Hippocampal formation (tissue), 2 donors: ENCODE measurements at regions not wholly inside any gene's neighbourhood (a gene's known extent, or its start where the extent isn't known, plus 50 kb on each side); places are given as distances from the start of the nearest gene placed in this dataset.

Source experiments
- DNase-seq, 2 donors: peaks; one replicate each; lab custom pipeline; 2025; lab: John Stamatoyannopoulos, UW

DNA sequence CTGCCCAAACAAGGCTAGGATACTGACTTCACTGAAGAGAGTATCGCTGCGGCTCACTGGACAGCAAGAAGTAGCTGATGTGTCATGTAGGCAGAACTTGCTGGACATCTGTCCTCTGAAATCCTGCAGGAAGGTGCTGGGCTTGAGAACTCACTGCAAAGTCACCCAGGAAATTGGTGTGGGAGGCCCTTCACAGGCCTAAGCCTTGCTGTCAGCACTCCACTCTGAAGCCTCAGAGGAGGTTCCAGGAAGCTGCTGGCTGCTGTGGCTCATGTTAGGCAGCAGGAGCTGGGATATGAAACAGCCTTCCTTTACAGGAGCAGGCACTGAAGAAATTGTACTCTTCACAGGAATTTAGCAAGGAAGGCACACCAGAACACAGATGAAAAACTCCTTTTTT lies 88.3 kb upstream of the CCDC68 start:
- DNase-seq = no peak

- DNase-seq = no peak
Measured at GRCh38 chr18:55041366-55041765, 82.1 kb upstream of the CCDC68 start.

DNA sequence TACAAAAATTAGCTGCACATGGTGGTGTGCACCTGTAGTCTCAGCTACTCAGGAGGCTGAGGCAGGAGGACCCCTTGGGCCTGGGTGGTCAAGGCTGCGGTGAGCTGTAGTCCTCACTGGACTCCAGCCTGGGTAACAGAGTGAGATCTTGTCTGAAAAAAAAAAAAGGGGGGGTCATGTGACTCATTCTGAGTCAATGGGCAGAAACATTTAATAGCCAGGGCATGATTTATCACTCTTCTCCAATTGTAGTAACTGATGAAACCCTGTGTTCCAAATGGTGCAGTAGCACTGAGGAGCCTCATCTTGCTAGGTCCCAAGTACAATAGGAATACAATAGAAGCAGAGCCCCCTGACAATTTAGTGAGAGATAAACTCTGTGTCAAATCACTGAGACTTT lies 78.9 kb upstream of the CCDC68 start:
- no peak for DNase-seq

DNA sequence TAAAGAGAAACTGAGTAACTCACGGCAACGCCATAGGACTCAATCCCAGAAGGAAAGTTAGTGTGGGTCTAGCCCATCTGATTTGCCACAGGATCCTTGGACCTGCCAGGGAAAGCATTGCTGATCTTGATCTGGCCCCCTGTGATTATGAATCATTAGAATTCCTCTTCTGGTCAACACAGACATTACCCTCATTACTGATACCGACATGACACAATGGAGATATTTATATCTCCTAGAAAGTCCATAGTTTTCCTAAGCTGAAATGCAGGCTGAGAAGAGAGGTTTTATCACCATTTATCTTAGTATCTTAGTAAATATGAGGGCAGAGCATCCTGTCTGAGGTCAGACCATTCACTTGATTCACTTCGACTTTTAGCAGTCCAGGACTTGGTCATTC lies 75.5 kb upstream of the CCDC68 start:
- DNase-seq = no peak

DNA sequence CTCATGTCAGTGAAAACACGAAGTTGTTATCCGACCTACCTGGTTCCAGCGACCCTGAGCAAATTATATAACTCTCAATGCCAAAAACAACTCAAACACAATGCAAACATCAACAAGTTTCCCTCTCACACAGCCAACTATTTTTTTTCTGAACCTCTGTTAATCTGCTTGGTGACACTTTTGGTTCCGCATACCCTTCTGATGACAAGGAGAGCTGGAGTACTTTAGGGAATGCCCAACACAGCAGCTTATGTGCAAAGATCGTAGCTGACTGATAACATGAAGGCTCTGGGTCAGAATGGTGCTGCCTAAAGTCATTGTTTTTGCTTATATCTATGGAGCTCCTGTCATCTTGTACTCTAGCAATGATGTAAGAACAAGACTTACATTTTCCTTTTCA lies 72.7 kb upstream of the CCDC68 start:
- no peak for DNase-seq

DNA sequence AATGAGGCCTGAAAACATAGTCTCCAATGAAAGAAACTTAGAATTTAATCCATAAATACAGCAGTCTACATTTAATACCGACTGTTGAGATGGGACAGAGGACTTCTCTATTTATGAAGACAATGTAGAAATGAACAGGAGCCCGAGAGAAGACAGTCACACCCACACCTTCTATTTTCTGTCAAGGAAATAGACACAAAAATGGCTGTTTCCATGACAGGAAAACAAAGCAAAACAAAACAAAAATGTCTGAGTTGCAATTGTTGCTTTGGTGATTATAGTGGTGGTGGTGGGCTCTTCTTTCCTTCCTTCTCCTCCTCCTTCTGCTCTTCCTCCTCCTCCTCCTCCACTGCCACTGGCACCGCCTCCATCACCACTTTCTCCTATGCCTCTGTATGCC lies 72.3 kb upstream of the CCDC68 start:
- no peak for DNase-seq

GRCh38 chr18:55031164-55031563 lies 71.9 kb upstream of the CCDC68 start:
- DNase-seq = no peak

DNA sequence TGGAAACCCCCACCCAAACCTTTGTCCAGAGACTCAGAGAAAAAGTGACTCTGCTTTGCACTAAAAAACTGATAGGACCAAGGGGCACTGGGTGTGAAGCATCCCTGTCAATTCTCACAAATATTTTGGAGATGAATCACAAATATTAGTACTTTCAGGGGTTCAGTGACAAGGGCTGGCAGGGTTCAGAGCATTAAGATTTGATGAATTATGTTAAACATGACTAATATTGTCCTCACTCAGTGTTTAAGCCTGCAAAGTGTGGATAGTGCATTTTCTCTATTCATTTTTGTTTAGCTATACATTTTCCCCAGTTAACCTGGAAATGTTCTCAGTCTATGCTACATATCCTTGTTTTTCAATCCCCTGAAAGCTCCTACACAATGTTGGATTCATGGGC lies 65.3 kb upstream of the CCDC68 start:
- DNase-seq = no peak

DNA sequence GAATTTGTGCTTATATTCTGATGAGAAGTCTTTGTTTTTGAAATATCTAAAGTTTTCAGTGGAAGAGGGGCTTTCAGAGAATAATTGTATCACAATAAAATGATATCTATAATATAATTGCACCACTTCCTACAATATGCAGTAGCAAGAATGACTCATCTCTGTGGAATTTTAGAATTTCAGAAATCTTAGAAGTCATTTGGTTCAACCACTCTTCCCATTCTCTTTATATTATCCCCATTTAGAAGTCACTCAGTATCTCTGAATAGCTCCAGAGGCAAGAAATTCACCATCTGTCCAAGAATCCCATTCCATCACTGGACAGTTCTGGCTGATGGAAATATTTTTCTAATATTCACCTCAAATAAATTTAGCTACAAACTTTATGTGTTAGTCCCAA lies 59.3 kb upstream of the CCDC68 start:
- DNase-seq = no peak

DNA sequence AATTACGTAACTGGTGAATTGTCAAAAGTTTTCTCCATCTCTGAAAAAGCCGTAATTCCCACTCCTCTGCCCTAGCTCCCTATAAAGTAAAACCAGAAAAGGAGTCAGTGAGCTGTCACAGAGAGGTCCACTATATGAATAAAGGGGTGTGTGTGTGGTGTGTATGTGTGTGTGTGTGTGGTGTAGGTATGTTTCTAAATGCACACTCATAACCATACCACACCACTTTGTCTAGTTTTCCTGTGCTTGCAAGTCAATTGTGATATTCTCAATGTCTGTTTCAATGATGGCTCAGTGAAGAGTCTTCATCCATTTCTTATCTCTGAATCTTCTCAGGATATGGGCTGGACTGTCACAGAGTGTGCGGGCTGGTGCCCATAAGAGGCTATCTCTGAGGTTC lies 54.8 kb upstream of the CCDC68 start:
- DNase-seq = no peak

DNA sequence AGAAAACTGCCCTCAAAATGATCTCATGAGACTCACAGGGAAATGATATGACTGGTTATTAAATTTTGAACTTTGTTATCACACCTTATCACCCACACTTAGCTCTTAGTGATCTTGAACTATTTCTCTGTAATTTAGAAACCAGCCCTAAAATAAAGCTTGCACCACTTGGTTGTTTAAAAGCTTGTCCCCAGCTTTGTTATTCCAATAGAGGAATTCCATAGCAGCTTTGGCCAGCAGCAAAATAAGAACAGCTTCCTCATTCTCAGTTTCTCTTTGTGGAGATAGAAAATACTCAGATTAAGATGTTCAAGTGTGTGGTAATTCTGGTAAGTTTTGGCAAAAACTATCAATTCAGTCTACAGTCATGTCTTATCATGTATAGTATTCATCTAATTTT lies 54.4 kb upstream of the CCDC68 start:
- no peak for DNase-seq

DNA sequence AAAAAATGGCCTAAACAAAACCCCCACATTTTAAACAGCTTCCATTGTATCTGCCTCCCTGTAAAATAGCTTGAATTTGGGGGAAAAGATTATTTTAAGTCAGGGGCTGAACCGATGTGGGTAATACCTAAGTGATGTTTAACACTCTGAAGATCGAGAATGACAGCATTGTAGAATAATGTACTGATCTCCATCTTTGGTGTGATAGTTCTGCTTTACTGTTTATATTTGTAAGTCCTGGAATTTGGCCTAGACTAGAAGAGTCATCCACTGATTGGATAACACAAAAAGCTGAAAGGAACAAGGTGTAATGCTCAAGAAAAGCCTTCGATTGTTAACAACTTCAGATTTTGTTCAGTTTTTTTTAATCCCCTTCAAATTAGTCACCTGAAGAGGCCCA lies 53.8 kb upstream of the CCDC68 start:
- no peak for DNase-seq

GRCh38 chr18:55012008-55012407 lies 52.7 kb upstream of the CCDC68 start:
- DNase-seq = no peak
